Endothelial cell (in vitro differentiated cells): ENCODE measurements at regions not wholly inside any gene's neighbourhood (a gene's known extent, or its start where the extent isn't known, plus 50 kb on each side); places are given as distances from the start of the nearest gene placed in this dataset.

ENCODE experiments used
- DNase-seq: peaks from one replicate; pipeline ENCODE4 v3.0.0; 2021; ENCODE audit warnings: low spot score
- H3K27ac Mint-ChIP-seq: one replicate; pipeline ENCODE4 v1.8.0; 2021; ENCODE audit warnings: mixed read lengths, inconsistent platforms; ENCODE audit not compliant: unreplicated experiment
- H3K27me3 Mint-ChIP-seq: one replicate; pipeline ENCODE4 v1.8.0; 2021; ENCODE audit warnings: mild to moderate bottlenecking, moderate library complexity, mixed read lengths, inconsistent platforms; ENCODE audit not compliant: unreplicated experiment
- H3K36me3 Mint-ChIP-seq: one replicate; pipeline ENCODE4 v1.8.0; 2021; ENCODE audit warnings: mild to moderate bottlenecking, low read depth, mixed read lengths, inconsistent platforms; ENCODE audit not compliant: unreplicated experiment
- H3K4me1 Mint-ChIP-seq: one replicate; pipeline ENCODE4 v1.8.0; 2021; ENCODE audit warnings: mild to moderate bottlenecking, mixed read lengths, inconsistent platforms; ENCODE audit not compliant: unreplicated experiment
- H3K4me3 Mint-ChIP-seq: one replicate; pipeline ENCODE4 v1.8.0; 2021; ENCODE audit warnings: mild to moderate bottlenecking, mixed read lengths, inconsistent platforms; ENCODE audit not compliant: unreplicated experiment
- H3K9me3 Mint-ChIP-seq: one replicate; pipeline ENCODE4 v1.8.0; 2021; ENCODE audit warnings: mixed read lengths, inconsistent platforms; ENCODE audit not compliant: unreplicated experiment
- CTCF ChIP-seq: fragments of 200-600 bp; sonication (generic); IDR thresholded peaks from one replicate; pipeline ENCODE4 v1.5.0; 2021; ENCODE audit warnings: antibody characterized with exemption; ENCODE audit not compliant: unreplicated experiment

- no peaks in the 10 kb centered on the region for H3K4me1 Mint-ChIP-seq
- no peak for DNase-seq
- no peaks in the 10 kb centered on the region for H3K9me3 Mint-ChIP-seq
- no peak overlapping the region for H3K27ac Mint-ChIP-seq
- no peak for TF ChIP-seq CTCF
- H3K27me3 Mint-ChIP-seq, result no peaks in the 10 kb centered on the region
- no peak overlapping the region for H3K4me3 Mint-ChIP-seq
- H3K36me3 Mint-ChIP-seq, result no peaks in the 10 kb centered on the region
Observed at GRCh38 chr1:187566354-187566753, 737.6 kb downstream of the PLA2G4A start.

DNA sequence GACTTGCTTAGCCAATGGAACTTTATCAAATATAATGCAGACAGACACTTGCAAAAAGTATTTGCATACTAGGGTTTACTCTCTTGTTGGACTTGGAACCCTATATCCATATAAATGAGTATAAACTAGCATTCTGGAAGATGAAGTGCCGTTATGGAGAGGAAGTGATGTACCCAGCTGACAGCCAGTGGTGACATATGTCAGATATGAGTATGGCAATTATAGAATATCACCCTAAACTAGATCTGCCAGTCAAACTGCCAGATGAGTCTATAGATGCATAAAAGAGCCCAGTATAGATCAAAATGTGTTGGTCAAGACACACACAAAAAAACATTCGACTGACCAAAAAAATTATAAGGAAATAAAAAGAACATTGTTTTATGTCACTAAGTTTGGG is 739.3 kb downstream of the PLA2G4A start:
- no peak overlapping the region for H3K4me3 Mint-ChIP-seq
- H3K36me3 Mint-ChIP-seq, result no peaks in the 10 kb centered on the region
- no peak for TF ChIP-seq CTCF
- no peak for DNase-seq
- no peaks in the 10 kb centered on the region for H3K27me3 Mint-ChIP-seq
- no peaks in the 10 kb centered on the region for H3K4me1 Mint-ChIP-seq
- H3K27ac Mint-ChIP-seq, result no peak overlapping the region
- H3K9me3 Mint-ChIP-seq, result no peaks in the 10 kb centered on the region

DNA sequence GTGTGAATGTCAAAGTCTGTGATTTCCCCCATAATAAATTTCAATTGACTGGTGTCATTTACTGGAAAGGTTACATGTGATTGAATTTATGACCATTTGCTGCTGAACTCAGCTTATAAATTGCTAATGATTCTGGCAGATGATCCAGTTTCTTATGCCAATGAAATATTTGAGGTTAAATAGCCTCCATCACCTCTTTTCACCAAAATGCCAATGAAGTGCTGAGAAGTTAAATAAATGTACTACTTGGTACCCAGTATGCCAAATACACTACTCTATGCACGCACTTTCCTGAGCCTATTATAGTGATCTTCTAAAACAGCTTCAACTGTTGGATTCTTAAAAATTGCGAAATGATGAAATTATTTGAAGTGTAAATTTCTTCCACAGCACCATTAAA is 741.4 kb downstream of the PLA2G4A start:
- Mint-ChIP-seq H3K4me3 (no peak overlapping the region), H3K27me3 (no peaks in the 10 kb centered on the region), H3K4me1 (no peaks in the 10 kb centered on the region), H3K36me3 (no peaks in the 10 kb centered on the region), H3K27ac (no peak overlapping the region), H3K9me3 (no peaks in the 10 kb centered on the region)
- no peak for TF ChIP-seq CTCF
- DNase-seq, result no peak

- Mint-ChIP-seq H3K4me1 (no peaks in the 10 kb centered on the region), H3K27ac (no peak overlapping the region), H3K27me3 (no peaks in the 10 kb centered on the region), H3K36me3 (no peaks in the 10 kb centered on the region), H3K9me3 (no peaks in the 10 kb centered on the region), H3K4me3 (no peak overlapping the region)
- no peak for DNase-seq
- TF ChIP-seq CTCF, result no peak
Observed at GRCh38 chr1:187577610-187578009, 748.9 kb downstream of the PLA2G4A start.

DNA sequence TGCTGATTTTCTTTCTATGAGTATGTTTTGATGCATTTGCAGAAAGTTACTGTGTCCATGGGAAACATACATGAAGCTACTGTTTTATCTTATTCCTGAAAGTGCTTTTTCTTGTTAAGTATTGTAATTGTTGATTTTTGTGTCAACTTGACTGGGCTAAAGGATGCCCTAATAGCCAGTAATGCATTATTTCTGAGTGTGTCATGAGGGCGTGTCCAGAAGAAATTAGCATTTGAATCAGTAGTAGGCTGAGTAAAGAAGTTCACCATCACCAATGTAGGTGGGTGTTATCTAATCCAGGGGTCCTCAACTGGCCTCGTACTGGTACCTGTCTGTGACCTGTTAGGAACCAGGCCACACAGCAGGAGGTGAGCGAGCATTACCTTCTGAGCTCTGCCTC is 760.2 kb downstream of the PLA2G4A start:
- Mint-ChIP-seq H3K27me3 (no peaks in the 10 kb centered on the region), H3K9me3 (no peaks in the 10 kb centered on the region), H3K4me3 (no peak overlapping the region), H3K4me1 (no peaks in the 10 kb centered on the region), H3K27ac (no peak overlapping the region), H3K36me3 (no peaks in the 10 kb centered on the region)
- no peak for DNase-seq
- TF ChIP-seq CTCF, result no peak
